Stimulated activated CD4-positive, alpha-beta T cell treated with anti-CD3 and anti-CD28 coated beads, Interleukin-1b, Interleukin-23, amount 100 ng/mL, for 24 hours (primary cell): ENCODE measurements at regions not wholly inside any gene's neighbourhood (a gene's known extent, or its start where the extent isn't known, plus 50 kb on each side); places are given as distances from the start of the nearest gene placed in this dataset.

Experiments
- DNase-seq, 4 experiments: peaks; one replicate each; pipeline ENCODE4 v3.0.0-alpha.2; 2020; ENCODE audit warnings: low read depth in 4 of 4, low spot score in 1 of 4

DNA sequence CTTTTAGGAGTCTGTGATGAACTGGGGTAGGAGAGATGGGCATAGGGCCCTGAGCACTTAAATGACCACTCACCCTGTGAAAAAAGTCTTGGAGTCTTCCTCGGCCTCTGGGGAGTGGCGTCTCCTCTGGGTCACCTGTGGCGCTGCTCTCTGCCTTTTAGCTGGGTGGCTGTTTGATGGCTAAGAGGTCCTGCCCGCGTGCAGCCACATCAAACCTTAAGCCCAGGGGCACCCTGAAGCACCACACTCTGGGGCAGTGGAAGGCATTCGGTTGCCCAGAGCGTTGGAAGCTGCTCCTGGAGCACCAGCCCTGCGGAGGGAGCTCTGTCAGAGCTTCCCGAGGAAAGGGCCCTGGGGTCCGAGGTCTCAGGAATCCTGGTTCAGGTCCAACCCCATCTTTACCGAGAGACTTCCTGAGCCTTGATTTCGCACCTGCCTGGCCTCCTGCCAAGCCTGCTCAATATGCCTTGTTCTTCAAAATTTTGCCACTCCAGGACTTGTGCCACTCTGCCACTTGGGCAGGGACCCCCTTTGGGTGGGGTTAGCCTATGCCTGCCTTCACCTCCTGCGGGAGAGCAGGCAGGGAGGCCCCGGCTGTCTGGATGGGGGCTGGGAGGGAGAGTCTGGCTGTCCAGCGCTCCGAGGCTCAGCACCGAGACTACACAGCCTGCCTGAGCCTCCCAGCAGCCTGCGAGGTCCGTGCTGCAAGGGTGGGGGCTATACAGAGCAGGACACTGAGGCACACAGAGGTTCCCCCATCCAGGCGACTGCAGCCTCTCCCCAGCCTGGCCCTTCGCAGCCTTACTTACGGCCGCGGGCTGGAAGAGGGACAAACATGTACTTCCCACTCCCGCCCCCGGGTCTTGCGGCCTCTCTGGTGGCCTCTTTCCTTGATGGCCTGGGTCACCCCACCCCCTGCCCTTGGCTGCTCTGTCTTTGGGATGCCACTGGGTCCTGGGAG lies 63.4 kb upstream of the RNU6ATAC start:
- no peak for DNase-seq

DNA sequence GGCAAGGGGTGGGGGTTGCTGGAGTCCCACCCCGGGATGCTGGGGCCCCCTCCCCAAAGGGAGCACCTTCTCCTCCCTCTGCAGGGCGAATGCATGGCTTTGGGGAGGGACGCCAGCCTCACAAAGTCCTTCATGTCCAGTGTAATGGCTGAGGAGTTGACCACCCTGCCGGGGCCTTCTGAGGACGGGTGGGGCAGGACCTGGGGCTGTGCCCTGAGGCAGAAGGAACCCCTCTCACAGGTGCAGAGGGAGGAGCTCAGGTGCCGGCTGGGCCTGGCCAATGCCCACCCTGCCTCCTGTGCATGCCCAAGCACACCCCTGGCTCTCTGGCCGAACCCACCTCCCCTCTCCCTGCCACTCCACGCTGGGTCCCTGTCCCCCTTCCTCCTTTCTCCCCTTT lies 64.3 kb upstream of the RNU6ATAC start:
- no peak for DNase-seq

DNA sequence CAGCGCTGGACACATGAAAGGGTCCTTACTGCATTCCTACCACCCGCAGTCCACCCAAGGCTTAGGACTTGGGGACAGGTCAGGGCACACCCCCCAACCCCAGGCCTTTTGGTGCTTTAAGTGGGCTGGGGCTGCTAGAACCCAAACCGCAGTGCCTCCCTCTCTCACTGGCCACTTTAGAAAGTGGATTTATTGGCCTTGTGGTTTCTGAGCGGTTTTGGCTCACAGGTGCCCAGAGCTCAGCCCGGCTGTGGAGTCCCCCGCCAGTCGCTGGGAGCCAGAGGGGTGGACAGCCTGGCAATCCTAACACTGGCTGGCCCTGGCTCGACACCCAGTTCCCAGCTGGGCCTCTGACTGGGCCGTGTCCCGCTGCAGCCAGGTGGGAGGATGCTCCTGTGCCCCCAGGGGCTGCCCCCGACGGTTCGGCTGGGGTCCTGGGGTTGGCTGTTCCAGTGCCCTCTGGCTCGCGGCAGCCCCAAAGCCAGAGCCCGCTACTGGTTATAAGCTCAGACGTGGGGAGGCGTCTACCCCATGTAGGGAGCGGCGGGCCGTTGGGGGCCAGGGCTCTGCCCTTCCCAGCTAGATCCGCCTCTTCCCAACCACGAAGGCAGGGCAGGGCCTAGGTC lies 65.2 kb upstream of the RNU6ATAC start:
- DNase-seq = no peak

DNA sequence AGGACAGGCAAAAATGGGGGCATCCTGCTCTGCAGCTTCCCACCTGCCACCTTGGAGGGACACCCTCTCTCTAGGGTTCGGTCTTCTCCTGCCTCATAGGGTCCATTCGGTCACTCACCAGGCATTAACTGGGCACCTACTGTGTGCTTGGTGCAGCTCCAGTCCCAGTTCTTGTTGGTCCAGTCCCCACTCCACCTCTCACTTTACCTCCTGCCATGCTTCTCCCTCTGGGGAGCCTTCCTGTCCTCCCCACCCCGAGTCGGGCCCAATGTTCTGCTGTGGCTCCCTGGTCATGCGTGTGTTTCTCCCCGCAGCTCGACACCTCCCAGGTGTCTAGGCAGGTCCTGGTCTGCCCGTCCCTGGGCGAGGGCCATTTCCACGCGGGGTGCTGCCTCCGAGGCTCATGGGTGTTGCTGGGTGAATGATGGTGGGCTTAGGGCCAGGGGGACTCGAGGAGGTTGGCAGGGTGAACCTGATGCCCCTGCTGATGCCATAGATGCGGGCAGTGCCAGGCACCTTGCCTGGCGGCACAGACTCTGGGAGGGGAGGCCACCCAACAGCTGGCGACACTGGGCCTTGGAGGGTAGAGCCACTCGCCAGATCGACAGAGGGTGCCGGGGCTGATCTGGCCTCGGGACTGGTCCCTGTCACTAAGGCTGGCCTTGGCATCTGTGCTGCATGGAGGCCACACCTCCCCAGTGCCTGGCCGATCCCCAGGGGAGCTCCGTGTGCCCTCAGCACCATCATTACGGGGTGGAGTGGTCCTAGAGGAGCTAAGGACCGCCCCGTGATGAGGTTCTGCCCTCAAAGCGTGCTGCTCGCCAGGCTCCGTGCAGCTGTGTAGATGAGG lies 66.0 kb upstream of the RNU6ATAC start:
- no peak for DNase-seq

DNA sequence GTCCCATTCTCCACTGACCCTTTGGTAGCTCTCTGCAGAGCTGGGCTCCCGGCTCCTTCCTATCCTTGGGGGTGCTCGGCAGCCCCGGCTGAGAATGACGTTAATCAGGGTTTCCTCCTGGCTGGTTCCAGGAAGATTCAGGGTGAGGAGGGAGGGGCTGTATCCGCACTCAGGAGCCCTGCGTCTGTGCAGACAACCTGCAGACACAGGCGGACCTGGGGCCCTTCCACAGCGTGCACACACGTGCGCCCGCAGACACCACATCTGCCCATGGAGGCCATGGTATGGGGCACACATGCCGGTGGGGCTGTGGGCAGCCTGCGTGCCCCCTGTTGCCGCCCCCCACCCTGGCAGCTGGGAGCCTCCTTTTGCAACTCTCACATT lies 66.6 kb upstream of the RNU6ATAC start:
- no peak for DNase-seq

DNA sequence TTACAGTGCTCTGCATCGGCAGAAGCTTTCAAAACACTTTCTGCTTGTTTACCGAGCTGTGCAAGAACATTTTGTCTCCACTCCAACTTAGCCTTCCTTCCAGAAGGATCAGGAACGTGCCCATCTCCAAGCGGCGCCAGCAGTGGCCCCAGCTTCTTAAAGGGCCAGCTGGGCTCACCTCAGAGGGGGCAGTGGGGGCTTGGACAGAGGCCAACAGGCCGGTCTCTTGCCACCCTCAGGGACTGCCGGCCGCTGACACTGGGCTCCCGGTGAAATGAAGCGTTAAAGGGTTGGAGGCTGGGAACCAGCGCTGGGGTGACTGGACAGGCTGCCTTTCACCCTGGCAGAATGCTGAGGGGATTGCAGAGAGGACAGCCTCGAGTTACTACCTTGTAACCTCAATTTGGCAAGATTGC lies 67.0 kb upstream of the RNU6ATAC start:
- DNase-seq = no peak

DNA sequence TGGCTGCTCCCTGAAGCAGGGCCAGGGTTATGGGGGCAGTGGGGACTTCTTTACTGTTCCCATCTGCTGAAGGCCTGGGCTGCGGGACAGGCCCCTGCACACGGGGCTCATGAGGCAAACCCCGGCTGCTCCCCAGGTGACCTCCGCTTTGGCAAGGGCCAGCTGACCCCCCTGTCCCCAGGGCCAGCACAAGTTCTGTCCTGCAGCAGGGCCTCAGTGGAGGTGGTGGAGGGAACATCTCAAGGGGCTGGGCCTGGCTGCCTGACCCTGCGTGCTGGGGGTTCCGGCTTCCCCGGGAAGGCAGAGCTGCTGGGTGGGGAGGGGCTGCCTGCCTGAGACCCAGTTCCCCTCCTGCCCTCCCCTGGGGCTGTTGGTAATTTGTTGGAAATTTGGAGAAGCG lies 67.4 kb upstream of the RNU6ATAC start:
- no peak for DNase-seq

DNA sequence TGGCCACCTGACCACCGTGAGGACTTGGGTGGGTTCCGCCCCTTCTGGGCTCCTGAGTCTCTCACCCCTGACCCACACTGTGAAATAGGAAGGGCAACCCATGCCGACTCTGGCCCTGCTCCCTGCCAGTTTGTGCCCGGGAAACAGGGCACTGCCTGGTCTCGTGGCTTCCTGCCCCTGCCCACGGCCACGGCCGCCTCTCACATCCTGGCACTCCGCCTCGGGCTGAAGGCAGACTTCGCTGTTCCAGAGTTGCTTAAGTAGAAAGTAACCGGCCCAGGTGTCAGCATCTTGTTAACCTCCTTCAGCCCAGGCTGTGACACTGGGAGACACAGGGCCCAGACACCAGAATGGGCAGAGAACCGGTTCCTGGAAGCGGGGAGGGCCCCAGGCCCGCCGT lies 68.7 kb upstream of the RNU6ATAC start:
- no peak for DNase-seq

DNA sequence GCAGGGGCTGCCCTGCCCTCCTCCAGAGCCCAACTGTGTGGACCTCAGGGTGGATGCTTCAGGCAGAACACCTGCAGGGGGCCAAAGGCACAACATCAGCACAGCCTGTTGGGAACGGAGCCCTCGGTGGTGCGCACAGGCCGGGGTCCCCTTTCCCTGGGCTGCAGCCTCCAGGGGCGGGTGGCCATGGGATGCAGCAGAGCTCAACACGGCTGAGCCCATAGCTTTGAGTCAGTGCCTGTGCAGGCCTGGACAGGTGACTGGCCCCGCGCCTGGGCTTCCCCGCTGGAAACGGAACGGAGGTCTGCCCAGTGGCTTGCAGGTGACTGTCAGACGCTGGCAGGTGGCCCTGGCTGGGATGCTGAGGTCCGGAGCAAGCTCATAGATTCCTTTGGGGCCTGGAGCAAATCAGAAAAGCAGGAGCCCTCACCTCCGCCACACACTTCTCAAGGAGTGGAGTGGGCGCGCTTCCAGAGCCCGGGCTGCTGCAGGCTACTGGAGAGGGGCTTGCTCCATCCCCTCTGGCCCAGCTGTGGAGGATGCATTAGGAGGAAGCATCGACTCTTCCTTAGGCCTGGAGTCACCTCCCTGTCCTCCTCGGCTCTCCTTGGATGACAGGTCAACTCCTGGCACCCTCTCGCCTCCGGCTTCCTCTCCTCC lies 69.8 kb upstream of the RNU6ATAC start:
- no peak for DNase-seq

DNA sequence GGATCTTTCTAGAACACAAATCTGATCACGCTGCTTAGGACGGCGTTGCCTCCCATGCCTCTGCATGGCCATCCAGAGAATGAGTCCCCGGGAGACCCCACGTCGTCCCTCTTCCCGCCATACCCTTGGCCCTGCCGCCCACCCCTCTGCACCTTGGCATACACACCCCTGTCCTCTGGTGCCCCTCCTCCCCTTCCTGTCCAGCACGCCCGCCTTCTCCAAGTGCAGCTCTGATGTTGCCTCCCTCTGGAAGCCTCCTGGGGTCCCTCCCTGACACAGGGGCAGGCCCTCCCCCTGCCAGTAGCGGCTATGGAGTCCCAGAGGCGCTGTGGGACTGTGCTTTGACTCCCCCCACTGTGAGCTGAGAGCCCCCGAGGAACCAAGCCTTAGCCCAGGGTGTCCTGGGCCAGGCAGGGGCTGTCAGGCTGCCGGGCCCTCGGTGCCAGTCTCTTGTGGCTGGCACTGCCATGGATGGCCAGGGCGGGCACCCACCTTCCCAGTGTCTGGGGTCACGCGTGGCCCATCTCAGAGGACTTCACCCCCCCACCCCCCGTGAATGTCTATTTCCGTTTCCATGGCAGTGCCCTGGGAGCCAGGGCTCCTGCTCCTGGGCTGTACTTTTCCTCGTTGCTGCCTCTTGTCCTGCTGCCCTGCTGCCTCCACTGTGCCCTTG lies 70.5 kb upstream of the RNU6ATAC start:
- DNase-seq = no peak

DNA sequence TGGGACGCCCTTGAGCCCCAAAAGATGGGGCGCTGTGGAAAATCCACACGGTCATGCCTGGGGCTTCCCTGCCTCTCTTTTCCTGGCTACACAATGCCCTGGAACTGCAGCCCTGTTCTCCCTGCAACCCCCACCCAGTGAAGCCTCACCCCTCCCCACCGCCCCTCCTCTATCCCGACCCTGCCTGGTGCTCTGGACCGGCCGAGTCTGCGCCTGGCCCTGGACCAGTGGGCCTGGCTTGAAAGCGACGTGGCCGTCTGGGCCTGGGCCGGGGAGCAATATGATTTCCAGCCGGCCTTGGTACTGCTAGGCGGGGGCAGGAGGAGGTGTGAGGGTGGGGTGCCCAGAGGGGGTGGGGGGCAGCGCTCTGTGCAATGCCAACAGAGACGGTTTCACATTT lies 71.0 kb upstream of the RNU6ATAC start:
- no peak for DNase-seq

DNA sequence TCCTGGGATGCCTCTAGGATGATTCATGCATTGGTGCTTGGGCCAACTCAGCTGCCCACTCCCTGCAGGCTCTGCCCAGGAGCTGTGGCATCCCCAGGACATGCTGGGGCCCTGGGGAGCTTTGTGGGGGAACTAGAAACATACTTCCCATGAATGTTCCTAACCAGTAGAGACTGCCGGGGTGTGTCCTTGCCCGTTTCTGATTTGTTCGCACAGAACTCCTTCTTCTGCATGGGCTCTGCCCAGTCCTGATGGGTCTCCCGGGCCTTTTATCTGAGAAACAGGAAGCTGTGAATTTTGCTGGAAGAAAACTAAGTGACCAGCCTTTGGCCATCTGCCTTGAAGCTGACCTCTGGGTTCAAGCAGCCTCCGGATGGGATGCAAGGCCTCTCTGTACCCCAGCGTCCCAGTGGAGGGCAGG lies 71.6 kb upstream of the RNU6ATAC start:
- no peak for DNase-seq

DNA sequence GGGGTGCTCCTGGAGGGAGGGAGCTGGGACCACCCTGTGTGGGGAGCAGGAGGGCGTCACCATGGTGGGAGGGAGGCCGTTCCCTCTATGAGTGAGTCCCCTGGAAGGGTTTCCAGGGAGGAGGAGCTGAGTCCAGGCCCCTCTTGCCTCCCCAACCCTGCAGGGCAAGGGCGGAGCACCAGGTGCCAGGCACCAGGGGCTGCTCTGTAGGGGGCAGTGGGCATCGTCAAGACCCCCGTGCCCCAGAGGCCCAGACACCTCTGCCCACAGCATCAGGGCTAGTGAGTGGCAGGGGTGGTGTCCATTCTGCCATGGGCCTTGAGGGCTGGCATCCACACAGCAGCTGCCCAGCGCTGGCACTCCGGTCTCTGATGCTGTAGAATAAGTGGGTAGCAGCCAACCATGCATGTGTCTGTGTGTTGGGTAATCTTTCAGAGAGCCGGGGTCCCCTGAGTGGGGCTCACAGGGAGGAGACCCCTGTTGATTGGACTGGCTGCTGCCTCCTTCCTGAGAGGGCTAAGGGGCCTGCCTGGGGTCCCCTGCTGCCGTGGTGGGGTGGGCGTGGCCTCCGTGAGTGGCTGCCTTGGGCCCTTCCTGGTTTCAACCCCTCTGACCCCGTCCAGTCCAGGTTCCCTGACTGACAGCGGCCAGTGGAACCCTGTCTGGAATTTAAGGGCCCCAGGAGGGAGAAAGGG lies 72.7 kb upstream of the RNU6ATAC start:
- DNase-seq = no peak

DNA sequence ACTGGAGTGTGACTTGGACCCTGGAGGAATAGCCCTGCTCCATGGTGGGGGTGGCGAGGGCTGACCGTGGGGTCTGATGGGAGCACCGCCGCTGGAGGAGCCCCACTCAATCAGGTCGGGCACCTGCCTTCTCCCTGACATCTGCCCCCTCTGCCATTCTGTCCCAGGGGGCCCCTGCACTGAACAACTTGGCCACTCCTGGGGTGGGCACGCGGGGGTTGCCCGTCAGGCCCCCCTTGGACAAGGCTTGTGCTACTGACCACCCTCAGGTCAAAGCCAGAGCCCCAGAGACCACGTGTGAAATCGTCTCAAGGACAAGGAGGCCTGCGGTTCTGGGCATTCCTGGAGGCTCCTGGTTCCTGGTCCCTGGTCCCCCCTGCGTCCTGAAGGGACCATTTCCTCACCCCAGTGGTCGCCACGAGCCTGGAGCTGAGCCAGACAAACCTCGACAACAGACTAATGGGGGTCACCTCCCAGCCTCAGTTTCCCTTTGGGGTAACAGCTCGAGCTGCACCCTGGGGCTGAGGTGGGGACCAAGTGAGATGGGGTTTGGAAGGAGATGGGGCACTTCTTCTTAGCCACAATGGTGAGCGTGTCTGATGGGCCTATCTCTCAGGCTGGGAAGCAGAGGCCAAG lies 73.4 kb upstream of the RNU6ATAC start:
- no peak for DNase-seq

DNA sequence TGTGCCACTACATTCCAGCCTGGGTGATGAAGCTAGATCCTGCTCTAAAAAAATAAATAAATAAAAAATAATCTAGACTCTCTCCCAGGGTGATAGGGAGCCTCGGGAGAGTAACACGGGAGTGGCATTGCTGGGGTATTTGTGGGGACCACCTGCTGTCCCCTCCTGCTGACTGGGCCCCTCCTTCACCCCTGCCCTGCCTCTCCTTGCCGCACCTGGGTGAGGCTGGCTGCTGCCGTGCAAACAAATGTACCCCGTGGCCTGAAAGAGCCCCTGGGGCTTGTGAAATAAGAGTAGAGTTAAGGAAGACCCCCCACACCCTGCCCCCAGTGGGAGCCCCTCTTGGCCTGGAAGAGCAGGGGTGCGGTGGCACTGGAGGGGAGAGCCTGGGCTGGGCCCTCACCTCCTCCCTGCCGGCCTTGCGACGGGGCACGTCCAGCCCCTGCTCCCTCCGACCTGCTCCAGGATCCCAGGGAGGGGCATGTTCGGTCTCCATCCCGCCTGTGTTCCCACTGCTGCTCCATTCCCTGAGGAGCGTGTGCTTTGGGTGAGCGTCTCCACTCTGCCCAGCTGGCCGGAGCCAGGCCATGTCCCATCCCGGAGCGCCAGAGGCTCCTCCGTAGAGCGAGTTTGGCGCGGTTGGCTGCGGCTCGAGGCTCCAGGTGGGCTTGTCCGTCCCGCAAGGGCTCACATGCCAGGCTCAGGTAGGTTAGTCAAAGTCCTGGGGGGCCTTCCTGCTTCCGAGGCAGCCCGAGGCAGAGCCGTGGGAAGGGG lies 75.0 kb upstream of the RNU6ATAC start:
- no peak for DNase-seq

DNA sequence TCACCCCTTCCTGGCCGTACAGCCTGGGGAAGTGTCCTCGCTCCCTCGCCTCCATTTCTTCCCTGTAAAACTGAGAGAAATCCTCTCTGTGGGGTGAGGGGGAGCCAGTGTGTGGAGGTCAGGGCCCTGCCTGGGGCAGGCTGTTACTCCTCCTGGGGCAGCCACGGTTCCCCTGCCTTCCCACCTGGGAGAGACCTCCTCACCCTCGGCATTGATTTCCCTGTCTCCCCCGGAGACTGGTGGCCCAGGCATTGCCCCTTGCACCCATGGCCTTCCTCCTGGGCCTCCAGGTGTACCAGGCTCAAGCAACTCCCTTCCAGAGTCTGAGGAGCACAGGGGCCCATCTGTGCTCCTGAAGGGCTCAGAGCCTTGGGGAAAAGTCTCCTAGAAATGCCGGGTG lies 75.6 kb upstream of the RNU6ATAC start:
- no peak for DNase-seq

DNA sequence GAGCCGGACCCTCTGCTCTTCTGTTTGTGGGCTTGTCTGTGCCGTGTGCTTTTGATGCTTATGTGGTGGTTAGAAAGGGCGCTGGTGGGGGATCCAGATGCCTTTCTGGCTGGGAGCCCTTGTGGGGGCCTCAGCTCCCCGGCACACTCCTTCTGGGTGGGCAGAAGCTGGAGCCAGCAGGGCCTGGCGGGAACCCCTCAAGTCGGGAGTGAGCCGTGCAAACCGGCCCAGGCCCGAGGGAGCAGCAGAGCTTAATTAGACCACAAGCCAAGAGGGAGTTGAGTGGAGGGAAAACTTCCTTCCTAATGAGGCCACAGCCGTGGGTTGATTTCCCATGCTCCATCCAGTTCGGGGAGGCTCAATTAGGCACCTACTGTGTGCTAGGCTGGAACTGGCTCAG lies 76.0 kb upstream of the RNU6ATAC start:
- no peak for DNase-seq

DNA sequence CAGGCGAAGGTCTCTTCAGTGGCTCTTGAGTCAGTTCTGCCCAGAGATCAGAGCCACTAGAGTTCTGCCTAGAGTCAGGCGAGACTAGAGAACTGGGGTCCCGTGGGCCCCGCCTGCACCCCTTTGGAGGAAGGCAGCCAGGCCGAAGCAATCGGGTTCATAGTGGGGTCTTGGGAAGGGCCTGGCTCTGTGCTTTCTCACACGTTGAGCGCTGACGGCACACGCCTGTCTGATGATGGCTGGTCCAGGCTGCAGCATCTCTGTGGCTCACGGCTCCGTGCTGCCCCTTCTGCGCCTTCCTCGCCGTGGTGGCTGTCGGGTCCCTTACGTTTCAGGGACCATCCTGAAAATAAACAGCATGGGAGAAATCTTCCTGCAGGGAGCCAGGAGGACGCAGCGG lies 78.3 kb upstream of the RNU6ATAC start:
- DNase-seq = no peak
